ENCODE measurements at regions not wholly inside any gene's neighbourhood (a gene's known extent, or its start where the extent isn't known, plus 50 kb on each side); places are given as distances from the start of the nearest gene placed in this dataset.

DNA sequence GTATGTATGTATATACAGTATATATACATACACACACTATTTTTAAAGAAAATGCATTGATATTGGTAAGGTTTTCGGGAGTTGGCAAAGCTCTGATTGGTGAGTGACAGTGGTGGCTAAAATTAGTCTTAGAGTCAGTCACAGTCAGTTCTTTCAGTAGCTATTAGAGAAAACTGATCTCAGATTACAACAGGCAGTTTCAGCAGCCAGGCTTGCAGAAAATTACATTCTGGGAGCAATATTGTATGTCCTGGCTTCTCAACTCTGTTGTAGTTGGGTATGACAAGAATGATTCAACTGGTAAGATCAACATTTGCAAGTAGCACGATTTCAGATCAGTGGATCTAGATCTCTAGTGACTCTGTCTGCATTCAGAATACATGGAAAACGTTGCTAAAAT is 897.9 kb upstream of the AUTS2 start:
- TF ChIP-seq, protein P1, sequence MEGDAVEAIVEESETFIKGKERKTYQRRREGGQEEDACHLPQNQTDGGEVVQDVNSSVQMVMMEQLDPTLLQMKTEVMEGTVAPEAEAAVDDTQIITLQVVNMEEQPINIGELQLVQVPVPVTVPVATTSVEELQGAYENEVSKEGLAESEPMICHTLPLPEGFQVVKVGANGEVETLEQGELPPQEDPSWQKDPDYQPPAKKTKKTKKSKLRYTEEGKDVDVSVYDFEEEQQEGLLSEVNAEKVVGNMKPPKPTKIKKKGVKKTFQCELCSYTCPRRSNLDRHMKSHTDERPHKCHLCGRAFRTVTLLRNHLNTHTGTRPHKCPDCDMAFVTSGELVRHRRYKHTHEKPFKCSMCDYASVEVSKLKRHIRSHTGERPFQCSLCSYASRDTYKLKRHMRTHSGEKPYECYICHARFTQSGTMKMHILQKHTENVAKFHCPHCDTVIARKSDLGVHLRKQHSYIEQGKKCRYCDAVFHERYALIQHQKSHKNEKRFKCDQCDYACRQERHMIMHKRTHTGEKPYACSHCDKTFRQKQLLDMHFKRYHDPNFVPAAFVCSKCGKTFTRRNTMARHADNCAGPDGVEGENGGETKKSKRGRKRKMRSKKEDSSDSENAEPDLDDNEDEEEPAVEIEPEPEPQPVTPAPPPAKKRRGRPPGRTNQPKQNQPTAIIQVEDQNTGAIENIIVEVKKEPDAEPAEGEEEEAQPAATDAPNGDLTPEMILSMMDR (IDR thresholded peaks at IDR 0.05): no peak
- TF ChIP-seq POLR2A (IDR thresholded peaks at IDR 0.05): no peak
- TF ChIP-seq POLR2AphosphoS5 (IDR thresholded peaks at IDR 0.05): no peak
